ENCODE measurements at regions not wholly inside any gene's neighbourhood (a gene's known extent, or its start where the extent isn't known, plus 50 kb on each side); places are given as distances from the start of the nearest gene placed in this dataset.
"Not testable (repeated sequence)": the region's sequence is repeated elsewhere in the genome, so short reads cannot be mapped to it uniquely, and the experiment has no call there.

- Histone ChIP-seq H3K4me1 (replicated peaks in 1 of 2) (peaks cover 0 to 2% of the 10 kb centered on the region in 2 donors), H3K27ac (no peak overlapping the region), H3K4me3 (no peak overlapping the region)
- in situ Hi-C loops (cut with MboI; ENCODE audit: low pct_unique_long_range_greater_than_20kb in 2 of 9, low sequenced_read_pairs in 9 of 9, unreplicated experiment in 9 of 9) = no loop called here
- WGBS, 10 experiments = 7 to 100% (median 60%) methylated on average over 1 to 6 of the region's 6 CpGs; no CpG with 5 or more reads in 1 of the 10 experiments
- peak in 3 of 8 experiments; percentile 24 to 61 (median 41) for ATAC-seq (replicated peaks in 6 of 8)
Observed at GRCh38 chr12:94916663-94917062, 86.8 kb downstream of the NDUFA12 start.

- peaks cover 11 to 17% of the 10 kb centered on the region in 2 donors for H3K4me1 ChIP-seq (replicated peaks in 1 of 2)
- peak overlapping the region in 1 of 2 donors; percentile 42 for H3K27ac ChIP-seq
- ATAC-seq (replicated peaks in 6 of 8) = peak in 5 of 8 experiments; percentile 43 to 94 (median 76)
- H3K4me3 ChIP-seq = no peak overlapping the region
- WGBS, 10 experiments = 11 to 68% (median 18%) methylated on average over 1 to 4 of the region's 4 CpGs; no CpG with 5 or more reads in 6 of the 10 experiments
- in situ Hi-C loops (cut with MboI; ENCODE audit: low pct_unique_long_range_greater_than_20kb in 2 of 9, low sequenced_read_pairs in 9 of 9, unreplicated experiment in 9 of 9) = no loop called here
Observed at GRCh38 chr12:94909663-94910062, 93.8 kb downstream of the NDUFA12 start.

DNA sequence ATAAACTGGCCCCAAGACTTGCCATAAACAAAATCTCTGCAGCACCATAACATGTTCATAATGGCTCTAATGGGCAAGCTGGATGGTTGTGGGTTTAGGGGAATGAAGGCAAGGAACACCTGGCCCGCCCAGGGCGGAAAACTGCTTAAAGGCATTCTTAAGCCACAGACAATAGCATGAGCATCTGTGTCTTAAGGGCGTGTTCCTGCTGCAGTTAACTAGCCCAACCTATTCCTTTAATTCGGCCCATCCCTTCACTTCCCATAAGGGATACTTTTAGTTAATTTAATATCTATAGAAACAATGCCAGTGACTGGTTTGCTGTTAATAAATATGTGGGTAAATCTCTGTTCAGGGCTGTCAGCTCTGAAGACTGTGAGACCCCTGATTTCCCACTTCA, 97.7 kb downstream of the NDUFA12 start:
- WGBS, 10 experiments = 72 to 100% (median 97%) methylated on average over 2 to 4 of the region's 4 CpGs; no CpG with 5 or more reads in 7 of the 10 experiments
- in situ Hi-C loops (cut with MboI; ENCODE audit: low pct_unique_long_range_greater_than_20kb in 2 of 9, low sequenced_read_pairs in 9 of 9, unreplicated experiment in 9 of 9); H3K4me3 ChIP-seq; ATAC-seq (replicated peaks in 6 of 8); H3K27ac ChIP-seq: not testable (repeated sequence)
- peaks cover 11 to 17% of the 10 kb centered on the region in 2 donors for H3K4me1 ChIP-seq (replicated peaks in 1 of 2)

GRCh38 chr12:94900496-94900895, 103.0 kb downstream of the NDUFA12 start:
- Histone ChIP-seq H3K4me3 (no peak overlapping the region), H3K4me1 (replicated peaks in 1 of 2) (no peaks in the 10 kb centered on the region), H3K27ac (no peak overlapping the region)
- no peak for ATAC-seq (replicated peaks in 6 of 8)
- 20 to 100% (median 73%) methylated on average over 1 of the region's 2 CpGs; no CpG with 5 or more reads in 4 of the 10 experiments for WGBS, 10 experiments
- in situ Hi-C loops (cut with MboI; ENCODE audit: low pct_unique_long_range_greater_than_20kb in 2 of 9, low sequenced_read_pairs in 9 of 9, unreplicated experiment in 9 of 9) = no loop called here

DNA sequence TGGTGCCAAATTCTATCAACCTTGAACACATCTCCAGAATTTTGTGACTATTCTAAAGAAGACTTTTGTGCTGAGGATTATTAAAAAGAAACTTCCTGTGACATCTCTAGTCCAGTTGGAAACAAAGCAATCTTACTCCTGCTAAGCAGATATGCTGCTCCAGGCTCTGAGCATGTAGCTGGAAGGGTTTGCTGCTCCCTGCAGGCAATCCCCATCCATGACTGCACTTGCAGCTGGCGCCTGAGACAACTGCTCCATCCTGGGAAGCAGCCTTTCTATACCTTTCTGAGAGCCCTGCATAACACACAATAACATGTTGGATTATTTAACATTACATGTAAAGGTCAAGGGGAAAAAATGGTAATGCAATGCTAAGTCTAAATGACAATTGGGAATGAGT, 105.1 kb downstream of the NDUFA12 start:
- WGBS, 10 experiments = 57 to 100% (median 74%) methylated on average over 1 of the region's 1 CpG; no CpG with 5 or more reads in 6 of the 10 experiments
- Histone ChIP-seq H3K27ac (no peak overlapping the region), H3K4me1 (replicated peaks in 1 of 2) (no peaks in the 10 kb centered on the region), H3K4me3 (no peak overlapping the region)
- in situ Hi-C loops (cut with MboI; ENCODE audit: low pct_unique_long_range_greater_than_20kb in 2 of 9, low sequenced_read_pairs in 9 of 9, unreplicated experiment in 9 of 9) = no loop called here
- peak in 3 of 8 experiments; percentile 47 to 53 (median 47) for ATAC-seq (replicated peaks in 6 of 8)

- in situ Hi-C loops (cut with MboI; ENCODE audit: low pct_unique_long_range_greater_than_20kb in 2 of 9, low sequenced_read_pairs in 9 of 9, unreplicated experiment in 9 of 9) = no loop called here
- Histone ChIP-seq H3K4me1 (replicated peaks in 1 of 2) (no peaks in the 10 kb centered on the region), H3K4me3 (no peak overlapping the region), H3K27ac (no peak overlapping the region)
- 37 to 81% (median 64%) methylated on average over 2 to 5 of the region's 5 CpGs; no CpG with 5 or more reads in 4 of the 10 experiments for WGBS, 10 experiments
- ATAC-seq (replicated peaks in 6 of 8) = no peak
Observed at GRCh38 chr12:94892544-94893267, 110.8 kb downstream of the NDUFA12 start.

DNA sequence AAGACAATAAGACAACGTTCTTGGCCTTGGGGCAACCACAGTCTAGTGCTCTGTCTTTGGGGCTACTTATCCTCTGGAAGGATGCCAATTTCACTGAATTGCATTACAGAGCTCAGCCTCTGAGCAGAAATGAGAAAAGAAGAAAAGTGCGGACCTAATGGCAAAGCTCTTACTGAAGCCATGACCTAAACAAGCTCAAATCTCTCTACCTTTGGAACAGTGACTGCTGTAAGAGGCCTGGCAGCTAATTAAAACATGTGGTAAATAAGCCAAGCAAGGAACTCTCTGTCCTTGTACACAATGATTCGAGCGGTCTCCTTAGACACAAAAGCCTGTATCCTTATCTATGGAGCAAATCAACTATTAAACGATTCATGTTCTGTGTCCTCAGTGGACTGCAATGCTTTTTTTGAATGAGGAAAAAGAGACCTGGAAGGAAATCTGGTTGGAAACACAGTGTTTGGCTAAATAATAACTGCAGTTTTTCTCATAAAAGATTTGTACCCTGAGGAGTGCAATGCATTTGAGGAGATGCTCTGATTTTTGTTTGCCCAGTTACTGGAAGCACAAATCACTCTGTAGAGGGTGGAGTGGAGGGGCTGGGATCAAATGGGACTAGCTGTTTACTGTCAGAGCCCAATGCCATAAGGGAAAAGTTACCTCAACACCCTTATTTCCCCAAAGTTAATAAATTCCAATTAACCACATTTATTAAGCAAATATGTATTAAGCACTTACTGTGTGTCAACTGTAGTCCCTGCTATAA, 113.9 kb downstream of the NDUFA12 start:
- WGBS, 10 experiments = 67 to 100% (median 91%) methylated on average over 1 to 5 of the region's 5 CpGs; no CpG with 5 or more reads in 1 of the 10 experiments
- ATAC-seq (replicated peaks in 6 of 8) = no peak
- no peak overlapping the region for H3K27ac ChIP-seq
- no peaks in the 10 kb centered on the region for H3K4me1 ChIP-seq (replicated peaks in 1 of 2)
- in situ Hi-C loops (cut with MboI; ENCODE audit: low pct_unique_long_range_greater_than_20kb in 2 of 9, low sequenced_read_pairs in 9 of 9, unreplicated experiment in 9 of 9) = no loop called here
- H3K4me3 ChIP-seq = no peak overlapping the region

DNA sequence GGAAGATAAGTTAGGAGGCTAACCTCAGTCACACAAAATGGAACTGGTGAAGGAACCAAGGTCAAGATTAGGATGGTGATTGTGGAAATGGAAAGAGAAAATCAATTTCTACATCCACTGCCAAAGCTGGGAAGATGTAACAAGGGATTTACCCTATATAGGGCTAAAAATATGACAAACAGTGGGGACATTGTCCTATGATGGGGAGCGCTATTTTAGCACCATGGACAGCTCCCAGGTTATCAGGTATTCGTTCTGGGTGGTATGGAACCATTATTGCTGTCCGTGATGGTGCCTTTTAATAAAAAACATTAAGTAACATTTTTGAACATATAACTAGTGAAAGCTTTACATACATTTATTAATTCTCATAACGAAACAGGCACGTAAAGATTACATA, 124.0 kb downstream of the NDUFA12 start:
- WGBS, 10 experiments = 27 to 92% (median 61%) methylated on average over 1 to 5 of the region's 5 CpGs; no CpG with 5 or more reads in 2 of the 10 experiments
- no peak for ATAC-seq (replicated peaks in 6 of 8)
- H3K27ac ChIP-seq = no peak overlapping the region

DNA sequence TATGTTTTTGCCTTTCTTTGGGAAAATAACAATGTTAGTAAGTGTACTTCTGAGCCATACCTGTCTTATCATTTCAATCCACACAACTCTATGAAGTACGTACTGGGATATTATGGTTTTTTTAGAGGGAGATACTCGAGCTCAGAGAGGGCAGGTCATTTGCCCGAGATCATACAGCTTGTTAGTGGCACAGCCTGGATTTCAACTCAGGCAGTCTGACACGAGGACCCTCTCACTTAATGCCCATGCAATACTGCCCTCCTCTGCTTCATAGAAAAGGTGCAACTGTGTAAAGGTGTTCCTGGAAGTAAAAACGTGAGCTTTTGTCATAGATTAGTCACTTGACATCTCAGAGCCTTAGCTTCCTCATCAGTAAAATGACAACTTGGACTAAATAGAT, 128.0 kb downstream of the NDUFA12 start:
- Histone ChIP-seq H3K27ac (no peak overlapping the region), H3K4me1 (replicated peaks in 1 of 2) (peaks cover 0 to 6% of the 10 kb centered on the region in 2 donors), H3K4me3 (no peak overlapping the region)
- WGBS, 10 experiments = 0 to 73% (median 40%) methylated on average over 1 to 5 of the region's 5 CpGs; no CpG with 5 or more reads in 1 of the 10 experiments
- peak in 3 of 8 experiments; percentile 4 to 29 (median 10) for ATAC-seq (replicated peaks in 6 of 8)
- in situ Hi-C loops (cut with MboI; ENCODE audit: low pct_unique_long_range_greater_than_20kb in 2 of 9, low sequenced_read_pairs in 9 of 9, unreplicated experiment in 9 of 9) = no loop called here

More for the DNA sequence above, 124.0 kb downstream of the NDUFA12 start:
- Histone ChIP-seq H3K4me3 (no peak overlapping the region), H3K4me1 (replicated peaks in 1 of 2) (no peaks in the 10 kb centered on the region)
- in situ Hi-C loops (cut with MboI; ENCODE audit: low pct_unique_long_range_greater_than_20kb in 2 of 9, low sequenced_read_pairs in 9 of 9, unreplicated experiment in 9 of 9) = no loop called here

DNA sequence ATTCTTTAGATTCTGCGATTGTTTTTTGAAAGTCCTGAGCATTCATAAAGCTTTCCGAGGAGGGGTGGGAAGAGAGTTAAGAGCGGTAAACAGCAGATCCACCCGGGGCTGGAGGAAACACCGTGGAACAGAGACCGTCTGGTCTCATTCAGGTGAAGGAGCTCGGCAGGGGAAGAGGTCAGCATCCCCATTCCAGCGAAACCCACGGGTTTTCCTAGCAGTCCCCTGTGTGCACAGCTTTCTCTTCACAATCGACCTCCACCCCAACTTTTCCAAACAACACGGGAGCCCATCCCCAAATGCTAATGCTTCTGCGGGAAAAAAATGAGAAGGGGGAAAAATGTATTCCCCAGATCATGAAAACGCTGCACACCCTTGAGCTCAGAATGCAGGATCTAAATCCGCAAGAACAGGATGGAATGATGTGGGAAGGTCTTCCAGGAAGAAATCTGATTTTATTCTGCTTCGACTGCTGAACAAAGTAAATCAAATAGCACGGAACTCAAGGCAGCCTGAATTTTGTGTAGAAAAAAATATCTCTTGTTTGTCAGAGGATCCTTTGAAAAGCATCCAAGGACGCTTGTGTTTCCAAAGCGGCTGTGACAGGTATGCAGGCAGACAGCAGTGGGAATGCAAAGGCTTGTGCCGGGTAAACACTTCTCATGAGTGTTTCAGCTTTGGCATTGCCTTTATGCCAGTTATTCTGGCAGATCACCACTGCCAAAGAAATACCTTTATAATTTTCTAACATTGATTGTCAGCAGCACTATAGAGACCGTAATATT, 128.8 kb downstream of the NDUFA12 start:
- in situ Hi-C loops (cut with MboI; ENCODE audit: low pct_unique_long_range_greater_than_20kb in 2 of 9, low sequenced_read_pairs in 9 of 9, unreplicated experiment in 9 of 9) = loop anchor here in 1 of 9 experiments (25.0 kb wide), 1 partner anchor 112 kb away; no protein-coding TSS in a partner anchor

GRCh38 chr12:94873734-94874517, 129.6 kb downstream of the NDUFA12 start:
- H3K4me3 ChIP-seq = peak overlapping the region; percentile 36 to 50 (median 46)
- peak in 7 of 8 experiments; percentile 20 to 98 (median 95) for ATAC-seq (replicated peaks in 6 of 8)
- no peak overlapping the region for H3K27ac ChIP-seq
- 0 to 30% (median 8%) methylated on average over 1 to 14 of the region's 64 CpGs for WGBS, 10 experiments
- in situ Hi-C loops (cut with MboI; ENCODE audit: low pct_unique_long_range_greater_than_20kb in 2 of 9, low sequenced_read_pairs in 9 of 9, unreplicated experiment in 9 of 9) = loop anchor here in 1 of 9 experiments (25.0 kb wide), 1 partner anchor 112 kb away; no protein-coding TSS in a partner anchor
- peaks cover 0 to 6% of the 10 kb centered on the region in 2 donors for H3K4me1 ChIP-seq (replicated peaks in 1 of 2)

More for the DNA sequence above, 128.8 kb downstream of the NDUFA12 start:
- ATAC-seq (replicated peaks in 6 of 8) = peak in 1 of 8 experiments; percentile 63
- 19 to 70% (median 34%) methylated on average over 4 to 16 of the region's 20 CpGs for WGBS, 10 experiments
- Histone ChIP-seq H3K4me1 (replicated peaks in 1 of 2) (peaks cover 0 to 6% of the 10 kb centered on the region in 2 donors), H3K27ac (no peak overlapping the region), H3K4me3 (peak overlapping the region in 2 of 5 donors; percentile 36 to 50)

All from motor neuron (in vitro differentiated cells).